Activated CD4-positive, alpha-beta memory T cell treated with anti-CD3 and anti-CD28 coated beads, Interleukin-2, amount 10 ng/mL, durations not matched to agents 7 days and 5 days (primary cell): ENCODE measurements at regions not wholly inside any gene's neighbourhood (a gene's known extent, or its start where the extent isn't known, plus 50 kb on each side); places are given as distances from the start of the nearest gene placed in this dataset.
"Not testable (repeated sequence)": the region's sequence is repeated elsewhere in the genome, so short reads cannot be mapped to it uniquely, and the experiment has no call there.

Experiments
- CTCF ChIA-PET: fragments of 350-600 bp; sonication (Branson Sonifier 250); formaldehyde crosslinking; loops from one replicate; lab custom pipeline; 2021; ENCODE audit warnings: antibody characterized with exemption, inconsistent platforms; lab: Charles Lee
- POLR2A ChIA-PET: fragments of 350-600 bp; sonication (Branson Sonifier 250); formaldehyde crosslinking; loops from one replicate; lab custom pipeline; 2021; ENCODE audit warnings: antibody characterized with exemption; lab: Charles Lee
- DNase-seq: peaks from one replicate; pipeline ENCODE4 v3.0.0-alpha.2; 2020
- H3K27ac Mint-ChIP-seq: one replicate; pipeline ENCODE4 v1.8.0; 2021; ENCODE audit warnings: mild to moderate bottlenecking, mixed read lengths
- H3K27me3 Mint-ChIP-seq: one replicate; pipeline ENCODE4 v1.8.0; 2021; ENCODE audit warnings: mixed read lengths
- H3K36me3 Mint-ChIP-seq: one replicate; pipeline ENCODE4 v1.8.0; 2021; ENCODE audit warnings: low read depth, mixed read lengths
- H3K4me1 Mint-ChIP-seq: one replicate; pipeline ENCODE4 v1.8.0; 2021; ENCODE audit warnings: mixed read lengths
- H3K4me3 Mint-ChIP-seq: one replicate; pipeline ENCODE4 v1.8.0; 2021; ENCODE audit warnings: mild to moderate bottlenecking, mixed read lengths
- H3K9me3 Mint-ChIP-seq: one replicate; pipeline ENCODE4 v1.8.0; 2021; ENCODE audit warnings: mixed read lengths

DNA sequence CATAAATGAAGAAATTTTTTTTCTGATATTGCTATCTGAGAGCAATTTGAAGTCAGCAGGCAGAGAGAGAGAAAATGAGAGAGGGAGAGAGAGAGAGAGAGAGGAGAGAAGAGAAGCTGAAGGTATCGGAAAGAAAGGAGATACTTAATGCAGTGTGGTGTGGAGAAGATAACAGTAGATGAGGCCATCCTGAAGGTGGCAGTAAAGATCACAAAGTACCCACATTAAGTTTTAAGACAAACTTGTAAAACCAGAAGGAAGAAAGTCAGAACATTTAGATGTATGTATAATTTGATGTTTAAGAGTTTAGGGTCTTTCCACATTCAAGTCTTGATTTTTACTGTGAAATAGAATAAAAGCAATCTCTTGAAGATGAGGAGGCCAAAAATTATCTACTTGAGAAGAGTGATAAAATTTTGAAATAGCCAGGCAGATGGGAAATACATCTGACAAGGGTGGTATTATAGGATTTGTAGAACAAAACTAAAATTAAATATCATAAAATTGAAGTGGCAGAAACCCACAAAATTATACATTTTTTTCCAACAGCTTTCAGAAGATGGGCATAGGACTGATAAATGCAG, 1753.4 kb downstream of the MRPL39 start:
- CTCF ChIA-PET: interaction anchor here (1.8 to 2.3 kb wide), 2 partner anchors 115 to 1532 kb away, joined by 6 to 16 read pairs; no protein-coding TSS in a partner anchor

DNA sequence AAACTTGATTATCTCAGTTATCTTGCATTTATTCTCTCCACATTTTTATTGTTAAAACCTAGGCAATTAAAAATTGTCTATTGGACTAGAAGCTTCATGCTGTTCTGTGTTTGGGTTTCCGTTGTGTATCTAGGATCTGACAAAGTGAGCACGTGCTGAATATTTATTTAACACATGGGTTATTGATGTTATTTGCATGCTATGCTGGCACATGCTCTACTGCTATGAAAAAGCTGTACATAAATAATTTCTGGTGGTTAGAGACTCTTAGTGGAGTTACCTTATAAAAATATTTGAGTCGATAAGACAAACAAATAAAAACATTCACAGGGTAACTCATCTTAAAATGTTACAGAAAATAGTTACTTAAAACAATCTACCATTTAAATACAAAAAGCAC, 1769.7 kb downstream of the MRPL39 start:
- H3K4me3 Mint-ChIP-seq: no peak overlapping the region
- H3K9me3 Mint-ChIP-seq: peaks cover 8% of the 10 kb centered on the region
- POLR2A ChIA-PET: no interaction called here
- CTCF ChIA-PET: no interaction called here
- H3K4me1 Mint-ChIP-seq: no peaks in the 10 kb centered on the region
- no peak for DNase-seq
- H3K27me3 Mint-ChIP-seq: no peaks in the 10 kb centered on the region
- H3K36me3 Mint-ChIP-seq: no peaks in the 10 kb centered on the region
- H3K27ac Mint-ChIP-seq: no peak overlapping the region

More for the DNA sequence above, 1753.4 kb downstream of the MRPL39 start:
- Mint-ChIP-seq H3K36me3 (no peaks in the 10 kb centered on the region), H3K4me1 (peaks cover 8% of the 10 kb centered on the region), H3K27me3 (peaks cover 3% of the 10 kb centered on the region), H3K27ac (no peak overlapping the region), H3K4me3 (no peak overlapping the region), H3K9me3 (no peaks in the 10 kb centered on the region)
- no peak for DNase-seq
- POLR2A ChIA-PET: no interaction called here

DNA sequence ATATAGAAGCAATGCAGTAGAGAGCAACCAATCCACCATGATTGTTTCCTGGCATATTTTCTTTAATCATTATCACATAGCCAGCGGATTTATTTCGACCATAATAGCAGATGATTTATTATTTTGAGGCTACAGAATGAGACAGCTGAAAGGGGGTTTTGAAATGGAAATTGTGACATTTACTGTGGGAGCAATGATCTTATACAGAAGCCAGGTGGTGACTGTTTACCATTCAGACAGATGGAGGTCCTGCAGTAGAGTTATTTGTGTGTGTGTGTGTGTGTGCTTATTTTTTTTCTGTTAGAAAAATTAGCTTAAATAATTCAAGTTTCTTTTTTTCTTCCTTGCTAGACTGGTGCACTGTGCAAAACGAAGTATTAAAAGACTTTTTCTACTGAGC, 1784.5 kb downstream of the MRPL39 start:
- no peak for DNase-seq
- Mint-ChIP-seq H3K9me3 (no peaks in the 10 kb centered on the region), H3K4me1 (no peaks in the 10 kb centered on the region), H3K36me3 (no peaks in the 10 kb centered on the region), H3K27ac (no peak overlapping the region), H3K27me3 (no peaks in the 10 kb centered on the region), H3K4me3 (no peak overlapping the region)
- ChIA-PET POLR2A (no interaction called here), CTCF (no interaction called here)

DNA sequence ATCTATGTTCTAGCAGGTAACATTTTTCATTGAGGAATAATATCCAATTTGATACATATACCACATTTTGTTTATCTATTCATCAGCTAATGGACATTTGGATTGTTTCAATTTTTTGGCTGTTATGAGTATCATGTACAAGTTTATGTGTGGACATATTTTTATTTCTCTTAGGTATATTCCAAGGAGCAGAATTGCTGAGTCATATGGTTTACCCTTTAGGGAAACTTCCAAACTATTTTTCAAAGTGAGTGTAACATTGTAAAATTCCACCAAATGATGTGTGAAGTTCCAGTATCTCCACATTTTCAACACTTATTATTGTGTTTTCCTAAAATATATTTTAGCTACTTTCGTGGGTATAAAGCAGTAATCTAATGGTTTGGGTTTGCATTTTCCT, 1789.9 kb downstream of the MRPL39 start:
- ChIA-PET CTCF (no interaction called here), POLR2A (no interaction called here)
- no peaks in the 10 kb centered on the region for H3K27me3 Mint-ChIP-seq
- no peak for DNase-seq
- no peaks in the 10 kb centered on the region for H3K4me1 Mint-ChIP-seq
- H3K4me3 Mint-ChIP-seq: no peak overlapping the region
- H3K27ac Mint-ChIP-seq: no peak overlapping the region
- no peaks in the 10 kb centered on the region for H3K9me3 Mint-ChIP-seq
- no peaks in the 10 kb centered on the region for H3K36me3 Mint-ChIP-seq

DNA sequence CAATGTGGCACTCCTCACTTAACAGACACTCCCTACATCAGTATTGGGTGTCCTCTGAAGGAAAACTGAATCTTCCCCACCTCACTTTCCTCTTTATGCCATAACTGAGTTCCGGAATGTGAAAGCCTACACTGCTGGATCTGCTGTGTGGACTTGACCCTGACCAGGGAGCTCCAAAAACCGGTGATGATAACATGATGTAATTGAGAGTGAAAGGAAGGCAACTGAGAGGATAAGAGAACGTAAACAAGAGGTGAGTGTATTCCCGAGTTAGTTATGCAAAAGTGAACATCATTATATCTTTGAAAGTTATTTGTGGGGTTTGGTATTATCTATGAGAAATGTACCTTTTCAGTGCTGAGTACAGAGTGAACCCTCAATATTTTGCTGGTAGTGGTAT, 1794.8 kb downstream of the MRPL39 start:
- H3K9me3 Mint-ChIP-seq: peaks cover 8% of the 10 kb centered on the region

DNA sequence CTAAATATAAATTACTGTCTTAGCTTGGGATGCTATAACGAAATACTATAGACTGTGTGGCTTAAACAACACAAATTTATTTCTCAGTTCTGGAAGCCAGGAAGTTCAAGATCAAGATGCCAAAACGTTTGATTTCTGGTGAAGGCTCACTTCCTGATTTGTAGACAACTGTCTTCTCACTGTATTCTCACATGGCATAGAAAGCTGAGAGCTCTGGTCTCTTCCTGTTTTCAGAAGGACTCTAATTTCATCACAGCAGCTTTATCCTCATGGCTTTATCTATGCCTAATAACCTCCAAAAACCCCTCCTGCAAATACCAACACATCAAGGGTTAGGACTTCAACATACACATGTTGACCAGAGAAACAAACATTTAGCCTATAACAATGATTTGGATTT, 1795.5 kb downstream of the MRPL39 start:
- DNase-seq: no peak
- Mint-ChIP-seq H3K4me3 (no peak overlapping the region), H3K27ac (no peak overlapping the region), H3K4me1 (no peaks in the 10 kb centered on the region), H3K36me3 (no peaks in the 10 kb centered on the region), H3K9me3 (peaks cover 8% of the 10 kb centered on the region), H3K27me3 (no peaks in the 10 kb centered on the region)
- ChIA-PET CTCF (no interaction called here), POLR2A (no interaction called here)

More for the DNA sequence above, 1794.8 kb downstream of the MRPL39 start:
- ChIA-PET CTCF (no interaction called here), POLR2A (no interaction called here)
- Mint-ChIP-seq H3K4me1 (no peaks in the 10 kb centered on the region), H3K27me3 (no peaks in the 10 kb centered on the region), H3K4me3 (no peak overlapping the region), H3K27ac (no peak overlapping the region), H3K36me3 (no peaks in the 10 kb centered on the region)
- DNase-seq: no peak

DNA sequence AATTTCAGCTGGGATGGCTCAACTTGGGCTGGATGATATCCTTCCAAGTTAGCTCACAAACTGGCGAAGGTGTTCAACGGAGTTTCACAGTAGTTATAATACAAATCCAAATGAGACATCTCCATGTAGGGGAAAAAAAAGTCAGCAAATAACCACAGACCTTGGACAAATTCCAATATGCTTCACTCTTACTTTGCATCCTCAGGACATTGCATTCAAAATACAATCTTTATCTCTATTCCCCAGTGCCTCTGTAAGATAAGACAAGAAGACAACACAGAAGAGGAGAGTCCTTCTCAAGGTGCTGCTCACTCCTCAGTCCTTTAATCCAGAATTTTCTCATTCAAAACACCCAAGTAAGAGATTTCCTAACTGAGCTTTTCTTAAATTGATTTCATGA, 1797.7 kb downstream of the MRPL39 start:
- Mint-ChIP-seq H3K4me3 (no peak overlapping the region), H3K9me3 (peaks cover 8% of the 10 kb centered on the region), H3K27me3 (no peaks in the 10 kb centered on the region), H3K27ac (no peak overlapping the region), H3K4me1 (no peaks in the 10 kb centered on the region), H3K36me3 (no peaks in the 10 kb centered on the region)
- no peak for DNase-seq
- ChIA-PET POLR2A (no interaction called here), CTCF (no interaction called here)

DNA sequence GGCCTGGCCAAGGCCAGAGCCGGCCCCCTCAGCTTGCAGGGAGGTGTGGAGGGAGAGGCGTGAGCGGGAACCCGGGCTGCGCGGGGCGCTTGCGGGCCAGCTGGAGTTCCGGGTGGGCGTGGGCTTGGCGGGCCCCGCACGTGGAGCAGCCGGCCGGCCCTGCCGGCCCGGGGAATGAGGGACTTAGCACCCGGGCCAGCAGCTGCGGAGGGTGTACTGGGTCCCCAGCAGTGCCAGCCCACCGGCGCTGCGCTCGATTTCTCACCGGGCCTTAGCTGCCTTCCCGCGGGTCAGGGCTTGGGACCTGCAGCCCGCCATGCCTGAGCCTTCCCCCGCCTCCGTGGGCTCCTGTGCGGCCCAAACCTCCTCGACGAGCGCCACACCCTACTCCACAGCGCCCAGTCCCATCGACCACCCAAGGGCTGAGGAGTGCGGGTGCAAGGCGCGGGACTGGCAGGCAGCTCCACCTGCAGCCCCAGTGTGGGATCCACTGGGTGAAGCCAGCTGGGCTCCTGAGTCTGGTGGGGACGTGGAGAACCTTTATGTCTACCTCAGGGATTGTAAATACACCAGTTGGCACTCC, 1800.2 kb downstream of the MRPL39 start:
- POLR2A ChIA-PET, H3K27me3 Mint-ChIP-seq, H3K27ac Mint-ChIP-seq, H3K36me3 Mint-ChIP-seq, H3K4me3 Mint-ChIP-seq, DNase-seq, H3K4me1 Mint-ChIP-seq, CTCF ChIA-PET, H3K9me3 Mint-ChIP-seq: not testable (repeated sequence)

DNA sequence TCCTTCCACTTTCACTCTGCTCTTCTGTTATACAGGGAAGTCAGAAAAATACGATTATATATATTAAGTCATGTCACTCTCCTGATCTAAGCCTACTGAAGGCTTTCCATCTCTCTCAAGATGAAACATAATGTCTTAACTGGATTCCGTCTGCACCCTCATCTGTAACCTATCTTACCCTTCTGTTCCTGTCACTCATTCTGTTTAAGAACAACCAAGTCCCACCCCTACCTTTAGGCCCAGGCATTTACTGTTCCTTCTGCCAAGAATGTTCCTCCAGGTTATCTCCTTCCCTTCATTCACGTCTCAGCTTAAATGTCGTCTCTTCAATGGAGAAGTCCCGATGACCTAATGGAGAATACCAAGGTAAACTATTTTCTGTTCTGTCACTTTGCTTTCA, 1802.4 kb downstream of the MRPL39 start:
- CTCF ChIA-PET: no interaction called here
- Mint-ChIP-seq H3K9me3 (peaks cover 8% of the 10 kb centered on the region), H3K36me3 (no peaks in the 10 kb centered on the region), H3K27ac (no peak overlapping the region), H3K4me3 (no peak overlapping the region), H3K27me3 (no peaks in the 10 kb centered on the region), H3K4me1 (no peaks in the 10 kb centered on the region)
- DNase-seq: no peak
- POLR2A ChIA-PET: no interaction called here

DNA sequence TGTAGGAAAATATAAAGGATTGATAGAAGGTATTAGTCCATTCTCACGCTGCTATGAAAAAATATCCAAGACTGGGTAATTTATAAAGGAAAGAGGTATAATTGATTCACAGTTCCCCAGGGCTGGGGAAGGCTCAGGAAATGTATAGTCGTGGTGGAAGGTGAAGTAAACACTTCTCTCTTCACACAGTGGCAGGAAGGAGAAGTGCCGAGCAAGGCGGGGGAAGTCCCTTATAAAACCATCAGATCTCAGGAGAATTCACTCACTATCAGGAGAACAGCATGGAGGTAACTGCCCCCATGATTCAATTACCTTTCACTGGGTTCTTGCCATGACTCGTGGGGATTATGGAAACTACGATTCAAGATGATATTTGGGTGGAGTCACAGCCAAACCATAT, 1806.0 kb downstream of the MRPL39 start:
- Mint-ChIP-seq H3K27ac (no peak overlapping the region), H3K4me3 (no peak overlapping the region), H3K9me3 (no peaks in the 10 kb centered on the region), H3K36me3 (no peaks in the 10 kb centered on the region), H3K4me1 (no peaks in the 10 kb centered on the region), H3K27me3 (no peaks in the 10 kb centered on the region)
- ChIA-PET POLR2A (no interaction called here), CTCF (no interaction called here)
- DNase-seq: no peak

DNA sequence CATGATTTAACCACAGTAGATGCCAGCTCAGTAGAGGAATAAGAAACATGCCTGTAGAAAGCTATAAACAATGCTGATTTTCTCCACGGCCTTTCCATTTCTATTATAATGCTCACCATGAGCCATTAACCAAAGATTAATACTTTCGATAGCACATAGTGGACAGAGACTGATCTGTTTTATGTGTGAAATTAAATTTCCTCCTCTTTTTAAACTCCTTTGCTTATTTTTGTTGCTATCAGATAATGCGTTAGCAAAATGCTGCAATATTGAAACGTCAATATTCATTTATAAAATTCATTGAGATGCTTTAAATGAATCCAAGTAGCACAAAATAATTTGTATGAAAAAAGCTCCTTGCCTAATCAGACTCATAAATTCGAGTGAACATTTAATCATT, 1807.9 kb downstream of the MRPL39 start:
- H3K27me3 Mint-ChIP-seq: no peaks in the 10 kb centered on the region
- POLR2A ChIA-PET: no interaction called here
- no peak overlapping the region for H3K27ac Mint-ChIP-seq
- H3K9me3 Mint-ChIP-seq: no peaks in the 10 kb centered on the region
- no peak overlapping the region for H3K4me3 Mint-ChIP-seq
- CTCF ChIA-PET: no interaction called here
- no peak for DNase-seq
- no peaks in the 10 kb centered on the region for H3K36me3 Mint-ChIP-seq
- no peaks in the 10 kb centered on the region for H3K4me1 Mint-ChIP-seq

DNA sequence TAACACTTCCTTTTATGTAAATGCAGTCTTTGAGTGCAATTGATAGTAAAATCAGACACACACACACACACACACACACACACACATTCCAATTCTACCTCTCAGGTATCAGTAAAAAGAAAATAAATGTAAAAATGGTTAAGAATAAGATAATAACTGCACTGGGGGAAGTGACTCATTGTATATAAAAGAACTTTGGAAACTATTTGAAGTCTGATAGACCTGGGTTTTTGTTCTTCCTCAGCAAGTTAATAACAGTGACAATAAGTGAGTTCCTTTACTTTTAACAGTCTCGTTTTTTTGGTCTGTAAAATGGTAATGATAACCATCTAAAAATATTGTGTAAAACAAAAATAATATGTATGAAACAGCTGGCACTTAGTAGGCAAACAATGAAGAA, 1815.0 kb downstream of the MRPL39 start:
- no peak for DNase-seq
- Mint-ChIP-seq H3K27ac (no peak overlapping the region), H3K4me1 (no peaks in the 10 kb centered on the region), H3K9me3 (peaks cover 3% of the 10 kb centered on the region), H3K36me3 (no peaks in the 10 kb centered on the region), H3K27me3 (no peaks in the 10 kb centered on the region), H3K4me3 (no peak overlapping the region)
- ChIA-PET POLR2A (no interaction called here), CTCF (no interaction called here)

DNA sequence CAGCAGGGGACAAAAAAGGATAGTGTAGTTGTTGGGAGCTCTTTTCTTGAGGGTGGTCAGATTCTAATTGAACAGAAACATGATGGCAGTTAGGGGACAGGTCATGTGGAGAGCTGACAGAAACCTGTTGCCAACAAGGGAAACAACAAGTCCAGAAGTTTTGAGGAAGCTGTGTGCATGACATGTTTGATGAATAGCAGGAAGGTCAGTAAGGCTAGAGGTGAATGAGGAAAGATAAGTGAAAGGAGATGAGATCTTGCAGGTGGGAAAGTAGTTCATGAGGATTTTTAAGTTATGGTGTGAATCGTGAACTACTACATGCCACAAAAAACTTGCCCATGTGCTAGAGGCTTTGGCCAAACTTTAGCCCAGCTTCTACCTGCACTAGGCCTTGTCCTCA, 1817.4 kb downstream of the MRPL39 start:
- Mint-ChIP-seq H3K36me3 (no peaks in the 10 kb centered on the region), H3K4me1 (no peaks in the 10 kb centered on the region), H3K27ac (no peak overlapping the region), H3K27me3 (no peaks in the 10 kb centered on the region), H3K4me3 (no peak overlapping the region), H3K9me3 (peaks cover 3% of the 10 kb centered on the region)
- POLR2A ChIA-PET: no interaction called here
- CTCF ChIA-PET: no interaction called here
- DNase-seq: no peak

DNA sequence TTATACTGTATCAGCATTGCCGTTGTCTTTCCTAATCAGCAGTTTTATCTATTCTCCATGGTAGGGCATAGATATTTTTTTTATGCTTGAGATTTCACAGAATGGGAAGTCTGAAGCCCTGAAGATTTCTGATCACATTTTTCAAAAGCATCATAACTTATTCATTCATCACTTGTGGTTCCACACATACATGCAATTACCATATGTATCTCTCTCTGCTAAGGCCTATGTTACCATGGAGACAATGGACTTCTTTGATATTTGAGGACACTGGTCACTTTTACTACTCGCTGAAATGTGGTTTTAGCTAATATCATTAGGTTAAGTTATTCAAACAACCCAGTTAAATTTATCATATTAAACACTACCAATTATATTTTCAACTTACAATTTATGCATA, 1827.0 kb downstream of the MRPL39 start:
- Mint-ChIP-seq H3K4me3 (no peak overlapping the region), H3K27me3 (no peaks in the 10 kb centered on the region), H3K4me1 (no peaks in the 10 kb centered on the region), H3K36me3 (no peaks in the 10 kb centered on the region), H3K9me3 (peaks cover 3% of the 10 kb centered on the region), H3K27ac (no peak overlapping the region)
- ChIA-PET CTCF (no interaction called here), POLR2A (no interaction called here)
- DNase-seq: no peak
